Hematopoietic multipotent progenitor cell treated with erythropoietin and hydrocortisone succinate and interleukin-3 and kit ligand, for 6 days (in vitro differentiated cells): ENCODE measurements at regions not wholly inside any gene's neighbourhood (a gene's known extent, or its start where the extent isn't known, plus 50 kb on each side); places are given as distances from the start of the nearest gene placed in this dataset.
"Not testable (repeated sequence)": the region's sequence is repeated elsewhere in the genome, so short reads cannot be mapped to it uniquely, and the experiment has no call there.

Source experiments
- DNase-seq: peaks from one replicate; pipeline ENCODE4 v3.0.0-alpha.2; 2015

DNA sequence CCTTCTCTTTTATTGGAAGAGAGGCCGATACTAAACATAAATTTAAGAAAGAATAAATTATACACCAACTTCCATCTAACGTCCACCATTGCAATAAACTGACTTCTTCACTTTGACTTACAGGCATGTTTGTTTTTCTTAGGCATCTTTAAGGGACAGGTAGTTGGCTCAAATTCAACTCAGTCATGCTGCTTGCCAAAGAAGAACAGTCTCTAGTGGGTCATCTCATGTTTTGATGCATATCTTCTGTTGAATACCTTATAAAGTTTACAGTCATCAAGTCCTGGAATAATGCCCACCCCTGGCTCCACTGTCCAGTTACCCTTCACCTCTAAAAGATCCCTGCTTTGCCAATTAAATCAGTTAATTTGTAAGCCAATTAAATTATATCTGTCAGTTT is 328.2 kb upstream of the GRAMD2B start:
- DNase-seq: no peak

DNA sequence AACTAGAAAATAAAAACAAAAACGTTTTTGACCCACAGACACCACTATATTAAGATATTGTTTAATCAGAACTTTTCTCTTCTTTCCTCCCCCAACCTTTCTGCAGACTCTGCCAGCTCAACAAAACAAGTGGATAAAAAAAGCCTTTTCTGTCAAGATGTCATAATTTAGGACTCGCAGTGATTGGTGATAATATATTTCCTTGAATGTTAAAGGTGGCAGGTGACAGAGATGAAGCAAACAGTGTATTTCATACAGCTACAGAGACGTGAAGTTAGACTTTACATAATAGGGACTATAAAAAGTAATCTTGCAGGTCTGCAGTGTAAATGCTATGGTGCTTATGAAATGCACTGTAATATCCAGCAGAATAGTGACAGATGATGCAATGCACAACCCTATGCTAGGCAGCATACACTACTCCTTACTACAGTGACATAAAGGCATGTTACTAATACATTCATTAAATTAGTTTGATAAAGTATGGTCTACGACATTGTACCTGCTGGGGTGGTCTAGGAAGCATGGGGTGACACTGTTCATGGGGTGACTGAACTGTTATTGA is 326.7 kb upstream of the GRAMD2B start:
- no peak for DNase-seq

DNA sequence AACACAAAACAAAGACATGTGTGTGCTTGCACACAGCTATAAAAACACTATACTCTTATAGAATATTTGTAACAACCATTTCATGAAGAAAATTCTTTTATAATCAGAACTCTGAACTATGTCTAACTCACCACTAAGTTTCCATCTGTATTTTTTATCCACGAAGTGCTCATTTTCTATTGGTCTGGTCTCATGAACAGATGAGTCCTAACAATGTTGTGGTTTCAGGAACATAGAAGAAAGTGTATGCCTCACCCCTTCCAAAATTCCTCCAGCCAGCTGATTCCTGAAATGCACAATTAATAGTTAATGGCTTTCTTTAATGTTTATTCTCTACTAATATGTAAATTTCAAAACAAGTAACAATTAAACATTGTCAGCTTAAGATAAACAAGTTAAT is 325.3 kb upstream of the GRAMD2B start:
- DNase-seq: no peak

DNA sequence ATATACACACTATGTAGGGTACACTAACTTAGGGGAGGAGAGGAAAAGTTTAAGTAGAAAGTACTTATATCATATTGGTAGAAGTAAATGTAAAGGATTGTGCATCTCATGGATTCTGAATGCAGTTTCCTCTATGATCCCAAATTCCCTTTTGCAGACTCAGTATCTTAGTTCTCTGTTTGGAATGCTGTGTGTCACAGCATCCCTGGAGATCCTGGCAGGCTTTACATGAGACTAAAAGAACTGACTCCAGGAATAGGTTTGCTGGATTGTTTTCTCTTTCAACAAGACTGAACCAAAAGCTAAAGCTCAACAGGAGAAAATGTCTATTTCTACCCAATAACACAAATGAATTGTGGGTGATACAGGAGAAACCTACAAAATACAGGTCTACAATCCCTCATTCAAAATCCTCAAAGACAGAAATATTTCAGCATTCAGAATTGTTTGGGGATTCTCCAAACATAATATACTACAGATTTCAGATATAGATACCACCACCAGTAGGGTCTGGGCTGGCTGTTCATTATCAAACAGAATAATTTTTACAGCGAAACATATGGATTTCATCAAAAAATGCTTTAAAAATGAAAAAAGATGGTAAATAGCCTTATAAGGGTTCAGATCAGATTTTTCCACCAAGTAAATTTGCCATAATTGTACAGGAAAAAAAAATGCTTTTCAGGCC is 324.7 kb upstream of the GRAMD2B start:
- no peak for DNase-seq

DNA sequence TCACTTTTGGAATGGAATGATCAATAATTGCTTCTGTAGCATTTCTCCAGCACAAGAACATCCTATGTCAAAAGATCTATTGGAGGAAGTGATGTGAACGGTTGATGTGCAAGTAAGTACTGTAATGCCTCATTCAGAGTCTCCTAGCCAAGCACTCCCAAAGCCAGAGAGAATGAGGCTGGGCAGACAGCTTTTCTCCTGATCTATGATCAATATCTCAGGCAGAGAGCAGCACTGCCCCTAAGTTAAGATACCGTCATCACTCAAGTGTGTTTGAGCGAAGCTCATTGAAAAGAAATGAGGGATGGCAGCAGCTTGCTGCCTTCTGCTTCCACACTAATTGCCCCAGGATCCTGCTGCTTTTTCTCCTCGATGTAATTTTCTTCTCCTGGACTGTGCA is 324.1 kb upstream of the GRAMD2B start:
- DNase-seq: no peak

DNA sequence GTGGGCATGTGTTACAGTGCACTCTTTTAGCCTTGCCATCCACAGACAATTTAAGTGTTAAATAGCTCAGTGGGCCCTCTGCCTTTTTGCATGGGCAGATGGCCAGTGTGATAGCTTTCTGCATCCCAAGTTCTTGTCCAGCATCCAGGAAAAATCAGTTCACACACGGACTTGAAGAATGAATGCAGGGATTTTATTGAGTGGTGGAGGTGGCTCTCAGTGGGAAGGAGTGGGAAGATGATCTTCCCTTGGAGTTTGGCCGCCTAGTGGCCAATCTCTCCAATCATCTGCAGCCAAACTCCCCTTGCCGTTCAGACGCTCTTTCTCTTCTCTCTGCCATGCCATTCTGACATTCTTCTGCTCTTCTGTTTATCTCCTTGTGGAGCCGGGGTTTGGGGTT is 322.4 kb upstream of the GRAMD2B start:
- no peak for DNase-seq

DNA sequence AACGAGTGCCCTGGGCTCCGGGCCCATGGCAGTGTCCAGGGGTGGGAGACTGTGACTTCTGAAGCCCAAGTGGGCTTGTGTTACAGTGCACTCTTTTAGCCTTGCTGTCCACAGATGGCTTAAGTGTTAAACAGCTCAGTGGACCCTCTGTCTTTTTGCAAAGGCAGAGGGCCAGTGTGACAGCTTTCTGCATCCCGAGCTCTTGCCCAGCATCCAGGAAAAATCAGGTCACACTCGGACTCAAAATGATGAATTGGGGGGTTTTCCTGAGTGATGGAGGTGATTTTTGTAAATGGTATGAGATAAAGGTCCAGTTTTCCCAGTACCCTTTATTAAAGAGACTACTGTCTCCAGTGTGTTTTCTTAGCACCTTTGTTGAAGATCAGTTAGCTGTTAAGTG is 321.3 kb upstream of the GRAMD2B start:
- no peak for DNase-seq

DNA sequence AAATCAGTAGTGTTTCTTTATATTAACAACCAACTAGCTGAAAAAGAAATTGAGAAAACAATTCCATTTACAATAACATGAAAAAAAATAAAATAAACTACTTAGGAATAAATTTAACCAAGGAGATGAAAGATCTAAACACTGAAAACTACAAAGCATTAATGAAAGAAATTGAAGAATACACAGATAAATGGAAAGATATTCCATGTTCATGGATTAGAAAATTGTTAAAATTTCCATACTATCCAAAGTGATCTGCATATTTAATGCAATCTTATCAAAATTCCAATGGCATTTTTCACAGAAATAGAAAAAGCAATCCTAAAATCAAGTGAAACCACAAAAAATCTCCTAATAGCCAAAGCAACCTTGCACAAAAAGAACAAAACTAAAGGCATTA is 320.2 kb upstream of the GRAMD2B start:
- no peak for DNase-seq

DNA sequence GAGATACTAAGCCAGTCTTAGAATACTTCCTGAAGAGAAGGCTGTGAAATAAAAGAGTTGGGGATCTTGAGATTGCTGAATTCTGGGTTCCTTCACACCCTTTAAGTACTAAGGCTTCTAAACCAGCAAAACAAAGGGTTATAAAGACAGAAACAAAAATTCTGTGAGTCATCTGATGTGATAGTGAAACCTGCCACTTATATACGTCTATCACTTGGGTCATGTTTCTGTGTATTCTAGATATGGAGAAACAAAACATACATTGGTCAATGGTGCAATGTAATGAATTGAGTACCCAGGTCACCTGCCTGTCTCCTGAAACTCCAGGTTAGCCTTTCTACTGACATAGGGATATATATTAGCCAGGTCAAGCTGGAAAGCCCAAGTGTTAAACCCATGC is 319.3 kb upstream of the GRAMD2B start:
- DNase-seq: no peak

DNA sequence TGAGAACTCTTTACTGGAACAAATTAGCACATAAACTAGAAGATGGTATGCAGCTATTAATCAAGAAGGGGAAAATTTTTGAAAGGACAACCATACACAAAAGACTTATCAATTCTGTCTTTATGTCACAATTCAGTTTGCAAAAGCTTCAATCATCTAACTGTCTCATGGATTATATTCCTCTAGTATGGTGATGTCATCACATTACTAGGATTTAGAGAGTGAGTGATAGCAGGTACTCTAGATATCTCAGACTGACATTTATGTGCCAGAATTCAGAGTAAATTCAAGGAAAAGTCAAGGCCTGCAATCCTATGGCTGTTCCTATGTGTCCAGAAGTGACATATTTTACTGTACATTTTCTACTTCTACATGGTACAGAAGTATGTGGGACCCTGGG is 318.9 kb upstream of the GRAMD2B start:
- DNase-seq: no peak

DNA sequence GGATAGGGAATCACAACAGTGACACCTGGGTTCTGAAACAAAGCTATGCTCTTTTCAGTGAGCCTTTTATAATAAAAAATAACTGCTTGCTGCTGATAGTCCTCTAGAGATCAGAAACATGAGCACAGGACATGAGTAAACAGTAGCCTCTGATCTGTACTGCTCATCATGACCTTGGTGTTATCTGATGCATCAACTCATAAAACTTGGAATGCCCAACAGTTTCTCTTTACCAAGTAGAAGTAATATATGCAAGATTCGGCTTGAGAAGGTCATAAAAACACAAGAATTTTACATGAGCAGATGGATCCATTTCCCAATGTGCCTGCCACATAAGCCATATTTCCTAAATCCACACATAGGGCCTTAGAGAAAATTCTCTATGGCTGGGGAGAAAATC is 318.3 kb upstream of the GRAMD2B start:
- DNase-seq: no peak

DNA sequence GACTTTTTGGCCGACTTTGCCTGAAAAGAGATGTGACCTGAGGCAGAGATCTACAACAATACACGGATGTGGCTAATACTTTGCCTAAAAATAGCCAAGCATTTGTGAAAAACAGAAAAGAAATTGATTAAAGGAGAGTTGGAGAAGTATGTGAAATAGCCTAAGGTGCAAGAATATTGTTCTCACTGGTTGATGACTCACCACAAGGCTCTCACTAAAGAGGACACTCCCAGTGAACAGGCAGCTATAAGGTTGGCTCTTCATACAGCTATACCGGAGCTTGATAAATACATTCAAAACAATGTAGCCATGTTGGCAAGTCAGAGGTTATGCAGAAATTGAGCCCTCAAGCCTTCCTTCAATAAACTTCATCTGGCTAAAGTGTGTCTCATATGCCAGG is 317.2 kb upstream of the GRAMD2B start:
- DNase-seq: no peak

DNA sequence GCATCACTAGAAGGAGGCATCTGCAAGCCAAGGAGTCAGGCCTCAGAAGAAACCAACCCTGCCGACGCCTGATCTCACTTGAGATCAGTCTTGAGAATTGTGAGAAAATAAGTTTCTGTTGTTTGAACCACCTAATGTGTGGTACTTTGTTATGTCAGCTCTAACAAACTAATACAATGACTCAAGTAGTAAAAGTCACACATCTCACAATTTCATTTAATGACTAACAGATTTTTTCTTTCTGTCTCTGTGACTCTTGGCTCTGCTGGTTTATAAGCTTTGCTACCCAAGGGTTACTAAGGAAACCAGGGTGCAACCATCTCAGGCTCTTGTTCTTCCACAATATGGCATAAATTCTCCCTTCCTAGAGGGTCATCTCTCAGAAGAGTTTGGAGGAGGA is 315.8 kb upstream of the GRAMD2B start:
- DNase-seq: no peak

DNA sequence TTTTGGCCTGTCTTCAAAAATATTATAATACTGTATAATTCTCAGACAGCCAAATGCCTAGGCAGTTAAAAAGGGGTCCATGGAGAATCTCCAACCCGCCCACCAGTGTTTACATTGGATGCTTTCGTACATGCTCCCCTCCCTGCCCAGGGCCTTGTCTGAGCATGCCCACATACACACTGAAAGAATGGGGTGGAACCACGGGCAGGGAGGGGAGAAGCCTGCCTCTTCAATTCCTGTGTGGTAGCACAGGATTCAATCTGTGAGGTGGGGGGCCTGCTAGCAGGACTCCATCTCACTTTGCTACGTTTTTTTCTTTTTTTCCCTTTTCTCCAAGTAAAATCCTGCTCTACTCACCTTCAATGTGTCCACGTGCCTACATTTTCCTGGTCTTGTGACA is 314.7 kb upstream of the GRAMD2B start:
- no peak for DNase-seq

DNA sequence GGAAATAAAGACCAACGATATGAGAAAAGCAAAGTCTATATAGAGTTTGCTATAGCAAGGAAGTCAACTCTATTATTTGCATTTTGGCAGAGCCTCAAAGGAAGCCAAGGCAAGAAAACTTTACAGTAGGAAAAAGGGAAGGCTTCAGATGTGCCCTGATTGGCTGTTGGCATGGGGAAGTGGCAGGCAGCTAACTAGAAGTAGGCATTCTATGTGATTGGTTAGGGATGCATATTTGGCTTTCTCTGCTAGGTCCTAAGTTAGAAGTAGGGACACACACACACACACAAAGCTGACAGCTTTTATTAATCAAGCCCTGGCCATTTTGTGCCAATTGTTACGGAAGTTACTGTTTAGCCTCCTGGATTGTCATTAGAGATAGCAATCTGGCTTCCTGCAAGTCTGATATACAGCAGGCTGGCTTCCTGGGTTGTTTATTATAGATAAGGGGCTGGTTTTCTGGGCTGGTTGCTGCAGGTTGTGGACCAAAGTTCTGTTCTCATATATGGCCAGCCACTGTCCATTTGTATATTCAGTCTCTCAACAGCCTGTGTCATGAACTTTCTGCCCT is 308.1 kb upstream of the GRAMD2B start:
- no peak for DNase-seq

DNA sequence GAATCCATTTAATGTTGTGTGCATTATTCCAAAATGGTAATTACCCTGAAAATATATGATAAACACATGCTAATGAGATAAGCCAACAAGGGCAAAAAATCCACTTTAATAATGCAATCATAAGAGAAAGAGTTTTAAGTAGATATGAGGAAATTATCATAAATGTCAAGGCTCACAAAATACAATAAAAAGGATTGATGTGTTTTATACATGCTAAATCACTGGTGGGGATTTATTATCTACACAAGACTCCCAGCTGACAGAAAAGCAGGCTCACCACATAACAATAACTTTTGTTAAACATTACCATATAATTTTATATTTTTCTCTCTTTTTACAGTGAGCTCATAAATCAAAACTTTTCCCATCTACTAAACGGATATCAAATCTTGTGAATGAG is 306.2 kb upstream of the GRAMD2B start:
- no peak for DNase-seq

DNA sequence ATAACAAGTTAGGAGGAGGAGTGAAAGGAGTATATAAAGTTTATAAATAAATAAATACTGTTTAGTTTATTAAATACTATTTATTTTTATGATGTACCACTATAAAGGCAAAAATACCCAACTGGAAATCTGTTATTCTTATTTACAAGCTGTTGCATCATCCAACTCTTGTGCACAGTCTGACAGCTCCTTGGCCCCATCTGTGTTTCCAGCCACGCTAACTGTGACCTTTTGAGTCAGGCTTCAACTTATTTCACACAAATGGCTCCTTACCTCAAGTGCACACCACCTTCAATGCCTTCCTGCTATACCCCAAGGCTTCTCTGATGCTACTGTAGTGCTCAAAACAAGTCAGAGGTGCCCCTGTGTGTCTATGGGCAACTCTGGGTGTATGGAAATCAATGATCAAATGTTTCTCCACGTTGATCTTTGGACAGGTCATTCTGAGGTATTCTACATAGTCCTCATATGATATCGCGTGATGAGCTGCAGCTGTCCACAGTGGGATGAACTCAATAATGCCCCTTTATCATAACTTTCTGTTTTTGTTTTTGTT is 303.2 kb upstream of the GRAMD2B start:
- DNase-seq: no peak

DNA sequence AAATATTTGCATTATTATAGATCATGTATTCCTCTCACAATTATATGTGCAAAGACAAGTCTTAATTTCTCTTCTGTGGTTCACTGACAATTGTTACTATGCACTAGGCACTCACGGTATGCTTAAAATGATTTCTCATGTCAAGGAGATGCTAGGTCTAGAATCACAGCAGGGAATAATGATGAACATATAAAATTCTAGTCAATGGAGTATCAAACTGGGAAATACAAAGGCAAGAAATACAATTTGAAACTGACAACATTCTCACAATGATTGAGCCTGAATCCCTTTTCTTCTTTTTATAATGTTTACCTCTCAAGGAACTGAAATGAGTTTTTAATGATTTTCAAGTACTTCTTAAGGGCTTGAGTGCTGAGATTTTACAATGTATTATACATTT is 302.3 kb upstream of the GRAMD2B start:
- no peak for DNase-seq

DNA sequence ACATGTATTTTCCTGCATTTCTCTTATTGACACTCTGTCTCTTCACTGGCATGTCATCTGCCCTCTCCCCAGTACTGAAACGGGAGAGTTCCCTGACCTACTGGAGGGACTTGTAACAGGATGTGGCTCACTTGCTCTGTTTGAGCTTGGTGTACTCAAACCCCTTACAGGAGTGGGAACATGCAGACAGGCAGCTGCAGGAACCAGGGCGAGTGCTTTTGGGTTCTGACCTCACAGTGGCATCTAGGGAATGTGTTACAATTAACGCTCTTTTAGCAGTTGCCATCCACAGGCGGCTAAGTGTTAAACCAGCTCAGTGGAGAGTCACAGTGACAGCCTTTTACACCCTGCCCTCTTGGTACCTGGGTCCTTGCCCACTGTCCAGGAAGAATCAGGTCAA is 300.3 kb upstream of the GRAMD2B start:
- DNase-seq: no peak

DNA sequence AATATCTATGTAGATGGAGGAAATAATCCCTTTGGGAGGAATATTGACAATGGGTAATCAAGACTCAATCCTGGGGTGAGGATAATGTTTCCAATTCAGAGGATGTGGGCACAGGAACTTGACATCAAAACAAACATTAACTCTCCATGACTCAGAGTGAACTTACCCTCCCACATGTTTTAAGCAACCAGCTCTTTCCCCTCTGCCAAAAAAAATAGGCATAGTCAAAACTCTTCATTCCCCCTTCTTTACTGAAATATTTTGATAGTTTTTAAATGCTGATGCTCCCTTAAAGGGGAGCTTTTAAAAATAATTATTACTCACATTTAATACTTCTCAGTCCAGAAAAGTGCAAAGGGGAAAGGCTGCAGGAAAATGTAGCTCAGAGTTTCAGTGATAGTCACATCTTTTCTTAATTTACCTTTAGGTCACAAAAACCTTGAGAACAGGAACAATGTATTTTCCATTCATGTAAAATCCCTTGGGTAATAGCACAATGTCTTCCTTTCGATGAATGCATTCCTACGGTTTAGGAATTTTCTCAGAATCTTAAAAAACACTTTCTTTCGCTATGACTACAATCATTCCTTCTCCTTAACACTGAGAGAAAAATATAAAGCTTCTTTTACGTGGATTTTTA is 298.4 kb upstream of the GRAMD2B start:
- DNase-seq: no peak

DNA sequence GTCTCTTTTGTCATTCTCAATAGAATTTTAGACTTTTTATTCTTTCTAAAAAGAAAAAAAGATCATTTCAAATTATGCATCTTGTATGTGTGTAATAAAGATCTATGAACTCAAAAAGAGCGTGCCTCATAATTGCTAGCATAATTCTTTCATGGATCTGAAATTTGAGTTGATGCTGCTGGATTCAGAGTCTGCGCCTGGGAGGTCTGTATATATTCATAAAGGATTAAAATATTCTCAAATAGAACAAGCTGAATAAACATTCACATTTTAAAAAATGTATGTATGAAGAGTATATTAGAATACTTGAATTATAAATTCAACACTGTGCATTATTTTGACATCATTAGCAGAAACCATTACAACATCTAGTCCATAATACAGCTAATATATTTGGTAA is 297.8 kb upstream of the GRAMD2B start:
- no peak for DNase-seq

DNA sequence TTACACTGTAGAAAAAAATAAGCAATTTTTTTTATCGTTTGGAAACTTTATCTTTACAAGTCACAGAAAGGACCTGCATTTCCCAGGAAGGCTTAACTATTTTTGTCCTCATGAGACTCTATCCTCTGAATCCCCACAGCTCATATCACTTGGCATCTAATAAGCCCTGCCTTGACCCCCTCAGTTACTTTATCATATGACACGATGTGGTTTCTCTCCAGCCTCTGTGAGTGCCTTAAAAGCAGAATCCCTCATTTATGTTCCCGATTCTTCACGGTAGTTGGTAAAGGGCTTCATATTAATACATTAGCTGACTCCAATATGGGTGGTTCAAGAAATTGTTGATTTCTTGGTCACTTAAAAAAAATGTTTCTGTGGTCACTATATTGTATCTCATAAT is 296.6 kb upstream of the GRAMD2B start:
- DNase-seq: no peak

DNA sequence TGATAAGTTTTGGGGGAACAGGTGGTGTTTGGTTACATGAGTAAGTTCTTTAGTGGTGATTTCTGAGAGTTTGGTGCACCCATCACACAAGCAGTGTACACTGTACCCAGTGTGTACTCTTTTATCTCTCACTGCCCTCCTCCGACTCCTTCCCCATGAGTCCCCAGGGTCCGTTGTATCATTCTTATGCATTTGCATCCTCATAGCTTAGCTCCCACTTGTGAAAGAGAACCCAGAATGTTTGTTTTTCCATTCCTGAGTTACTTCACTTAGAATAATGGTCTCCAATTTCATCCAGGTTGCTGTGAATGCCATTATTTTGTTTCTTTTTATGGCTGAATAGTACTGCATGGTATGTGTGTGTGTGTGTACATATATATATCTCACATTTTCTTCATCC is 295.8 kb upstream of the GRAMD2B start:
- not testable (repeated sequence) for DNase-seq

DNA sequence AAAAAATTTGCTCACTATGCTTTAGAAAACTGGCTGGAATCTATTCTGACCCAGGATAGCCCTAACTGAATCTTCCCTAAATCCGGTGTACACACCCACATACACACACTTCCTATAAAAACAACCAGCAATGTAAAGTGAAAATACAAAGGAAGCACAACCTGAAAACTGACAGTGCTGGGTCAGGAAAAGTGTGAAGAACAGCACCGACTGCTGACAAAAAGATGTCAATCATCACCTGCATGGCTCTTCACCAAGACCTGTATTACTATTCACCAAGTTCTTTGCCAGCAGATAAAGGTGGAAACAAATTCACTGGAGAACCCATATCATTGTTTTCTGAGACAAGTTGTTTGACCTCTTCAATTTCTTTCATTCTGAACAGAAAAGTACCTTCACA is 293.8 kb upstream of the GRAMD2B start:
- DNase-seq: no peak
